NT2/D1 (cell line): ENCODE measurements at regions not wholly inside any gene's neighbourhood (a gene's known extent, or its start where the extent isn't known, plus 50 kb on each side); places are given as distances from the start of the nearest gene placed in this dataset.

Experiments
- SUZ12 ChIP-seq: IDR thresholded peaks from 2 replicates; pipeline ENCODE4 v1.6.1; 2011; ENCODE audit not compliant: insufficient read length, insufficient read depth; ENCODE audit errors: extremely low read depth
- YY1 ChIP-seq: IDR thresholded peaks from 2 replicates; pipeline ENCODE4 v1.6.1; 2011; ENCODE audit not compliant: insufficient read length, insufficient read depth
- ZNF274 ChIP-seq: IDR thresholded peaks from 2 replicates; pipeline ENCODE4 v1.6.1; 2011; ENCODE audit warnings: mild to moderate bottlenecking, low read depth, low read length

- TF ChIP-seq YY1 (no peak), SUZ12 (no peak), ZNF274 (no peak)
These were observed 137.1 kb upstream of the TACR1 start for GRCh38 chr2:75336451-75336850.
